HEK293 (cell line): ENCODE measurements at regions not wholly inside any gene's neighbourhood (a gene's known extent, or its start where the extent isn't known, plus 50 kb on each side); places are given as distances from the start of the nearest gene placed in this dataset.

ENCODE experiments used
- ZBTB1 ChIP-seq: fragments of 450-650 bp; formaldehyde crosslinking; IDR thresholded peaks from 2 replicates; pipeline ENCODE4 v1.5.1; 2016; ENCODE audit warnings: missing biosample characterization, missing genetic modification characterization
- ZNF660 ChIP-seq: fragments of 450-650 bp; IDR thresholded peaks from 2 replicates; pipeline ENCODE4 v1.5.1; 2018; ENCODE audit warnings: missing biosample characterization, mild to moderate bottlenecking, missing genetic modification characterization

- TF ChIP-seq ZBTB1 (no peak), ZNF660 (tag by site-specific recombination) (no peak)
These were observed 439.6 kb downstream of the GLRX3 start for GRCh38 chr10:130575756-130576285.
